ENCODE measurements at regions not wholly inside any gene's neighbourhood (a gene's known extent, or its start where the extent isn't known, plus 50 kb on each side); places are given as distances from the start of the nearest gene placed in this dataset.
"Not testable (repeated sequence)": the region's sequence is repeated elsewhere in the genome, so short reads cannot be mapped to it uniquely, and the experiment has no call there.

- no peak overlapping the region for H3K4me3 ChIP-seq (ENCODE audit: low read depth, low read length)
These were observed 592.9 kb downstream of the ZNF608 start for GRCh38 chr5:124153588-124153987.

GRCh38 chr5:124148574-124148973 lies 597.9 kb downstream of the ZNF608 start:
- H3K4me3 ChIP-seq (ENCODE audit: low read depth, low read length) = no peak overlapping the region

- no peak overlapping the region for H3K4me3 ChIP-seq (ENCODE audit: low read depth, low read length)
These were observed 606.4 kb downstream of the ZNF608 start for GRCh38 chr5:124140060-124140459.

- no peak overlapping the region for H3K4me3 ChIP-seq (ENCODE audit: low read depth, low read length)
These were observed 607.0 kb downstream of the ZNF608 start for GRCh38 chr5:124139477-124139876.

- no peak overlapping the region for H3K4me3 ChIP-seq (ENCODE audit: low read depth, low read length)
These were observed 609.8 kb downstream of the ZNF608 start for GRCh38 chr5:124136609-124137008.

GRCh38 chr5:124134941-124135340 lies 611.5 kb downstream of the ZNF608 start:
- no peak overlapping the region for H3K4me3 ChIP-seq (ENCODE audit: low read depth, low read length)

- H3K4me3 ChIP-seq (ENCODE audit: low read depth, low read length) = no peak overlapping the region
These were observed 613.0 kb downstream of the ZNF608 start for GRCh38 chr5:124133406-124133805.

DNA sequence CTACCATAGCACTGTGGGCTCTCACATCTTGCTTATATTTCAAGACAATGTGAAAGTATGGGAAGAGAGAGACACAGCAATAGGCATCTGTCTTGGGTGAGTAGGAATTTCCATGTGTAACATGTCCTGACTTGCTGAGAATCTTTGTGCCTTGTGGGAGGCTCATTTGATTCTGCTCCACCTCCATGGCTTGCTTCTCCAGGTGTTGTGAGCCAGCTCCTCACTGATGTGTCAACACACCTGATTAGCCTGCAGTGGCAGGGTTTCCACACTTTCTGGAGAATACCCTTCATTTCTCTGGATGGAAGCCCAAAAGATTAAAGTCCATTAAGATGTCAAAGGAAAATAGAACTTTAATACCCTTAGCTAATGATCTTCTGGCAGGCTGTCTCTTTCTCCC lies 613.6 kb downstream of the ZNF608 start:
- H3K4me3 ChIP-seq (ENCODE audit: low read depth, low read length) = no peak overlapping the region

- H3K4me3 ChIP-seq (ENCODE audit: low read depth, low read length) = no peak overlapping the region
These were observed 615.0 kb downstream of the ZNF608 start for GRCh38 chr5:124131466-124131865.

DNA sequence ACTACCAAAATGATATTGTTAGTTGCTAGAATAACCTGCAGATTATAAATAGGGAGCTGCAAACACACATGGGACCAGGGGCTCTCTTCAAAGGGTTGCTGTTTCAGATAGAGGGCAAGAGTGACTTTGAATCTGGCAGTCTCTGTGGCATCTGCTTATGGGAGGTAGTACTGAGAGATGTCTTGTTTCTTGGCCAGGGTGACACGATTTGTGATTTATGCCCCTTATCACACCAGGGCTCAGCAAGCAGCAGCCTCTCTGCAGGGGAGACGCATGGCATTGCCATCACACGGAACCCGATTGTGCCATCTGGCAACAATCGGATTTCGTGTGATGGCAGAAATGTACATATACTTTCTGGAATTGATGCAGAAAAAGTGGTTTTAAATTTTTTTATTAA lies 615.6 kb downstream of the ZNF608 start:
- no peak overlapping the region for H3K4me3 ChIP-seq (ENCODE audit: low read depth, low read length)

DNA sequence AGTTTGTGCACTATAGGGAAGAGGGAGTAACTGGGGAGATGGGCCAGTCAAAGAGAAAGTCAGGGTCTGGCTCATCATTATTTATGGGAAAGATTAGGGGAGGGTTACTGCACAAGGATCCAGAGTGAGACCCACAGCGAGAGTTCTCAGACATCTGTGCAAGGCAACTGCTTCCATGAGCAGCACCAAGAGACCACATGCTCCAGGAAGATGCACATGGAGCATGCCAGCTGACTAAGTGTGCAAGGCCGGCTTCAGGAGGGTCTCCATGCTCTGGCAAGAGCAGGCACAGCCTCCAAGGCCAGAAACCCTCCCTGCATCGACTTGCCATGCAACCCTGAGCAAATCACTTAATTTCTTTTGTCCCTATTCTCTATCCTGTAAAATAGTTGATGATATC lies 616.9 kb downstream of the CSNK1G3 start:
- no peak overlapping the region for H3K4me3 ChIP-seq (ENCODE audit: low read depth, low read length)

DNA sequence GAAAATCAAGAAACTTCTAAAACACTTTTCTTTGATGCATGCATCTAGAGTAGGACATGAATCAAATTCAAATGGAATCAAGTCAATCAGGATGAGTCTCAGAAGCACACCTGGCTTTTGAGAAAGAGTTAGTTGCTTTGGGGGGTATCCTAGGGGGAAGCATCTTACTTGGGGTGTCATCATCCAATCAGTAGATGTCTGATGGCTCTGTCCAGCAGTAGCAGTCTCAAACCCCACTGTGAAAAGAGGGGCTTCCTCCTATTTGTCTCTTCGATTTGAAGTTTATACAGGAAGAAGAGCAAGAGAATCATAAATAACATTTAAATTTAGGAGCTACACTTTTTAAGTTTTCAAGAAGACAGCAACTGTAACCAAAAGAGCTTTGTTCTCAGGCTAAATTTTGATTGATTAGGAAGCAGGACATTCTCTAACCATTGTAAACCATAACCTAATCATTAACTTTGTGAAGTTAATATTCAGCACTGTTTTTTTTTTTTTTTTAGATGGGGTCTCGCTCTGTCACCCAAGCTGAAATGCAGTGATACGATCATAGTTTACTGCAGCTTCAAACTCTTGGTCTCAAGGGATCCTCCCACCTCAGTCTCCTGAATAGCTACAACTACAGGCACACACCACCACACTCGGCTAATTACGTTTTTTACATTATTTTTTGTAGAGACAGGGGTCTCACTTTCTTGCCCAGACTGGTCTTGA lies 614.7 kb downstream of the CSNK1G3 start:
- H3K4me3 ChIP-seq (ENCODE audit: low read depth, low read length) = no peak overlapping the region

DNA sequence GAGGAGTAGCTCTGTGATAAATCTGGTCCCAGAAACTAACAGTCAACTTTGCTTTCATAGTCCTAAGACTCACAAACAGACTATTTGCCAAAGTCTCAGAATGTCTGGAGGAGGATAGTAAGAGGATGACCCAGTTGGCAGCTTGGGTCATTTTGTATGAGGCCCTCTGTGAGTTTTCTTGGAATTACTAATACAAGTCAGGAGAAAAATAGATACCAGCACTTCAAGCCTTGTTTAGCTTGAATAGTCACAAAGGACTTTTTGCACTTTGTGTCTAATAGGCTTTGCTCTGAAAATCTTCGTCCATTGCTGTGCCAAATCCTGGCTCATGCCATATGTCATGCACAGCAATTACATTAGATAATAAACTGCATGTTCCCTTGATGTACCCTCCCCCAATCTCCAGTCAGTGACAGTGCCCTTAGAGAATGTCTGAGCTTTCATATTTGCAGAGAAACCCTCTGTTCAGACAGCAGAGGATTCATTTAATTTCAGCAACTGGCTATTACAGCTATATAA lies 612.8 kb downstream of the CSNK1G3 start:
- H3K4me3 ChIP-seq (ENCODE audit: low read depth, low read length) = no peak overlapping the region

DNA sequence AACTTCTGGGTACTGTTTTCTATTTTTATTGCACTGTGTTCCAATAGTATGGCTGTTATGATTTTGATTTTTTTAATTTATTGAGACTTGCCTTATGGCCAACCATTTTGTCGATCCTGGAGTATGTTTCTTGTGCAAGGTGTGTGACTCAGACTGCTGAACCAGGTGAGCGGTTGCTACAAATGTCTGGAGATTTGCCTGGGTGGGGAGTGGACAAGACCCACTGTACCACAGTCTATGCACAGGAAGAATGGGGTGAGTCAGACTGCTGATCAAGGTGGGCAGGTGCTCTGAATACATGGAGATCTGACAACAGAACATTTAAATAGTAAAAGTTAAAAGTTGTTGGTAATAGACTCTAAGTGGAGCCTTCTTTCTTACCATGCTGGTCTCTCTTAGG lies 609.2 kb downstream of the CSNK1G3 start:
- no peak overlapping the region for H3K4me3 ChIP-seq (ENCODE audit: low read depth, low read length)

DNA sequence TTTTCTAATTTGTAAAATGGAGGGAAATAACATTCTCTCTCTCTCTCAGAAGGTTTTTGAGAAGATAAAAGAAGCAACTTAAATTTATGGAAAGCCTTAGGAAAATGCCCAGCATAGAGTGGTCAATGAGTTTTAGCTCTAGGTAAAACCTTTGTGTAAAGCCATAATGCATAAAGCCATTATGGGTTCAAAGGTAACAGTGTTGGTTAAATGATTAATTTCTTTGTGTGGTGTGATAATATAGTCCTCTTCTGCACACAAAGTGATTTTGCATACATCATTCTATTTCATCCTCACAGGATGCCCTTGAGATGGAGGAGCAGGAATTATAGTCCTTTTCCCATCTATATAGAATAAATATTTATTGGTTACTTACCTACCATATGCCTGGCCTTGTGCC lies 602.9 kb downstream of the CSNK1G3 start:
- no peak overlapping the region for H3K4me3 ChIP-seq (ENCODE audit: low read depth, low read length)

GRCh38 chr5:124111886-124112285 lies 599.9 kb downstream of the CSNK1G3 start:
- no peak overlapping the region for H3K4me3 ChIP-seq (ENCODE audit: low read depth, low read length)

- no peak overlapping the region for H3K4me3 ChIP-seq (ENCODE audit: low read depth, low read length)
These were observed 599.0 kb downstream of the CSNK1G3 start for GRCh38 chr5:124110942-124111341.

- no peak overlapping the region for H3K4me3 ChIP-seq (ENCODE audit: low read depth, low read length)
These were observed 593.3 kb downstream of the CSNK1G3 start for GRCh38 chr5:124105326-124105725.

DNA sequence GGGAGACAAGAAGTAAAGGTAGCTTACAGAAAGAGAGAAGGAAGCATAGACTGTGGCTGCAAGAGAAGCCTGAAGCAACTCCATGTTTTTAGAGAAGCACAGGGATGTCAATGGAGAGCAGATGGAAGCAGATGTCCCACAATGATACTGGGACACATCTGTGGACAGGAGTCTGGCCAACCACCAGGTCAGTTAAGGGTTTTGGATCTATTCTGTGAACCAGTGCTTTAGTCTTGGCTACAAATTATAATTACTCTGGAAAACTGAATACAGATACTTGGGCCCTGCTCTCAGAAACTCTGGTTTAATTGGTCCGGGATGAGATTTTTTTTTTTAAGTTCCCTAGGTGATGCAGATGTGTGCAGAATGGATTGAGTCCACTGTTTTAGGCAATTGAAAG lies 592.8 kb downstream of the CSNK1G3 start:
- no peak overlapping the region for H3K4me3 ChIP-seq (ENCODE audit: low read depth, low read length)

DNA sequence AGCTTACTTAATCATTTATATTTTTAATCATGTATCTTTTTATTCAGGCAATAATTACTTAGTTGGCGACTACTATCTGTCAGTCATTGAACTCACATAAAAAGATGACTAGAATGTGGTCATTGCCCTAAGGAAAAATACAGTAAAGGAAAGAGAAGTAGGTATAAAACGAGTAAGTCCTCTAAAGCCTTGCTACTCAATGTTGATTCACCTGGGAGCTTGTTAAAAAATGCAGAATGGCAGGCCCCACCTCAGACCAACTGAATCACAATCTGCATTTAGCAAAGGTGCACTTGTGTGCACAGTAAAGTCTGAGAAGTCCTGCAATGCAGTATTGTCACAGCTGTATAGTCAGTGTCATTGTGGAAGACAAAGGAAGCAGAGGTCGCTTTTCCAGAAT lies 592.4 kb downstream of the CSNK1G3 start:
- H3K4me3 ChIP-seq (ENCODE audit: low read depth, low read length) = no peak overlapping the region

DNA sequence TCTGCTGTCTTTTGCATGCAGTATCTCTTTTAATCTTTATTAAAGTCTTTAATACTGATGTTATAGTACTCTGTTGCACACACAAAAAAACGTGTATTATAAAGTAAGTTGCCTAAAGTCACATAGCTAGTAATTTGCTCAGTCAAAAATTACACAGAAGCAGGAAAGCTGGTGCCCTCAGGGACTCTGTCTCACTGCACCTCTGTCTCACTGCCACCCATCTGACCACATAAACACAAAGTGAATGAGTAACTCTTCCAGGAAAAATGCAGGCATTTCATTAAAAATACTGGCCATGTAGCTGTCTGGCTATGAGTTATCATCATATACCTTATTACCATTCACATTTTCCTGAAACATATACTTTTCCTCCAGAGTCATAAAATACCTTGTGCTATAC lies 591.7 kb downstream of the CSNK1G3 start:
- no peak overlapping the region for H3K4me3 ChIP-seq (ENCODE audit: low read depth, low read length)

GRCh38 chr5:124103056-124103455 lies 591.1 kb downstream of the CSNK1G3 start:
- not testable (repeated sequence) for H3K4me3 ChIP-seq (ENCODE audit: low read depth, low read length)

GRCh38 chr5:124102486-124102885 lies 590.5 kb downstream of the CSNK1G3 start:
- H3K4me3 ChIP-seq (ENCODE audit: low read depth, low read length) = no peak overlapping the region
